ENCODE measurements at regions not wholly inside any gene's neighbourhood (a gene's known extent, or its start where the extent isn't known, plus 50 kb on each side); places are given as distances from the start of the nearest gene placed in this dataset.
A peak's percentile ranks its signal among the peaks of the same experiment; 100 is the strongest.

GRCh38 chrX:20481632-20482031, 214.9 kb upstream of the RPS6KA3 start:
- no peak for DNase-seq (ENCODE audit: low read depth in 2 of 3, low spot score in 1 of 3)

- no peak for DNase-seq (ENCODE audit: low read depth in 2 of 3, low spot score in 1 of 3)
These were observed 213.2 kb upstream of the RPS6KA3 start for GRCh38 chrX:20479896-20480295.

GRCh38 chrX:20479048-20479447, 212.3 kb upstream of the RPS6KA3 start:
- DNase-seq (ENCODE audit: low read depth in 2 of 3, low spot score in 1 of 3), result no peak

GRCh38 chrX:20477836-20478524, 211.3 kb upstream of the RPS6KA3 start:
- DNase-seq (ENCODE audit: low read depth in 2 of 3, low spot score in 1 of 3), result no peak

GRCh38 chrX:20477219-20477618, 210.5 kb upstream of the RPS6KA3 start:
- no peak for DNase-seq (ENCODE audit: low read depth in 2 of 3, low spot score in 1 of 3)

GRCh38 chrX:20472620-20473258, 206.0 kb upstream of the RPS6KA3 start:
- DNase-seq (ENCODE audit: low read depth in 2 of 3, low spot score in 1 of 3), result no peak

GRCh38 chrX:20472148-20472547, 205.4 kb upstream of the RPS6KA3 start:
- no peak for DNase-seq (ENCODE audit: low read depth in 2 of 3, low spot score in 1 of 3)

- DNase-seq (ENCODE audit: low read depth in 2 of 3, low spot score in 1 of 3), result no peak
These were observed 204.8 kb upstream of the RPS6KA3 start for GRCh38 chrX:20471483-20471882.

GRCh38 chrX:20463296-20464075, 196.8 kb upstream of the RPS6KA3 start:
- DNase-seq (ENCODE audit: low read depth in 2 of 3, low spot score in 1 of 3), result no peak

GRCh38 chrX:20461576-20461975, 194.9 kb upstream of the RPS6KA3 start:
- no peak for DNase-seq (ENCODE audit: low read depth in 2 of 3, low spot score in 1 of 3)

- DNase-seq (ENCODE audit: low read depth in 2 of 3, low spot score in 1 of 3), result no peak
These were observed 194.3 kb upstream of the RPS6KA3 start for GRCh38 chrX:20461002-20461401.

- DNase-seq (ENCODE audit: low read depth in 2 of 3, low spot score in 1 of 3), result no peak
These were observed 193.0 kb upstream of the RPS6KA3 start for GRCh38 chrX:20459410-20460350.

GRCh38 chrX:20456971-20457370, 190.3 kb upstream of the RPS6KA3 start:
- DNase-seq (ENCODE audit: low read depth in 2 of 3, low spot score in 1 of 3), result no peak

GRCh38 chrX:20455001-20455400, 188.3 kb upstream of the RPS6KA3 start:
- no peak for DNase-seq (ENCODE audit: low read depth in 2 of 3, low spot score in 1 of 3)

- DNase-seq (ENCODE audit: low read depth in 2 of 3, low spot score in 1 of 3), result no peak
These were observed 187.4 kb upstream of the RPS6KA3 start for GRCh38 chrX:20454117-20454516.

GRCh38 chrX:20452487-20452886, 185.8 kb upstream of the RPS6KA3 start:
- DNase-seq (ENCODE audit: low read depth in 2 of 3, low spot score in 1 of 3), result no peak

- no peak for DNase-seq (ENCODE audit: low read depth in 2 of 3, low spot score in 1 of 3)
These were observed 185.2 kb upstream of the RPS6KA3 start for GRCh38 chrX:20451929-20452328.

- no peak for DNase-seq (ENCODE audit: low read depth in 2 of 3, low spot score in 1 of 3)
These were observed 178.4 kb upstream of the RPS6KA3 start for GRCh38 chrX:20445109-20445508.

GRCh38 chrX:20442597-20442996, 175.9 kb upstream of the RPS6KA3 start:
- peak; percentile 71 to 82 (median 72) for DNase-seq (ENCODE audit: low read depth in 2 of 3, low spot score in 1 of 3)

GRCh38 chrX:20441123-20441522, 174.4 kb upstream of the RPS6KA3 start:
- DNase-seq (ENCODE audit: low read depth in 2 of 3, low spot score in 1 of 3), result no peak

- DNase-seq (ENCODE audit: low read depth in 2 of 3, low spot score in 1 of 3), result no peak
These were observed 172.3 kb upstream of the RPS6KA3 start for GRCh38 chrX:20438871-20439526.

All from stimulated activated CD4-positive, alpha-beta T cell treated with anti-CD3 and anti-CD28 coated beads, Interleukin-12 subunit alpha, Interleukin-12 subunit beta, amount 100 ng/mL, for 48 hours (primary cell).